ENCODE measurements at regions not wholly inside any gene's neighbourhood (a gene's known extent, or its start where the extent isn't known, plus 50 kb on each side); places are given as distances from the start of the nearest gene placed in this dataset.
"Not testable (repeated sequence)": the region's sequence is repeated elsewhere in the genome, so short reads cannot be mapped to it uniquely, and the experiment has no call there.

DNA sequence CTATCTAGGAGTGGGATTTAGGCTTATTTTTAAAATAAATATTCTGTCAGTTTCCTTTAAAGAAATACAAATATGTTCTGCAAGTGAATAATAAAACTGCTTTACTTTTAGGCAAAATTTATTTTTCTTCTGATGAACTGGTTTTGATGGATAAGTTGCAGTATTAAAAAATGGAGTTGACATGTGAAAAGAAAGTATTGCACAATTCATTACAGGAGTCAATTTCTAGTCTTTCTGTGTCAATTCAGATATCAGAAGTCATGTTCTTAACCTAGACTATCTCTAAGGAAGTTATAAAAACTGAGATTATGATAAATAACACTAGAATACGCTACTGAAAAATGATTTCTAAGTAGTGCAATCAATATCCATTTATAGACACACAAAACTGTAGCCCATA is 270.2 kb upstream of the TMPRSS15 start:
- Mint-ChIP-seq H3K4me3 (no peak overlapping the region), H3K27ac (no peak overlapping the region), H3K9me3 (peaks cover 19% of the 10 kb centered on the region), H3K36me3 (ENCODE audit: low read depth) (no peaks in the 10 kb centered on the region), H3K27me3 (no peaks in the 10 kb centered on the region), H3K4me1 (no peaks in the 10 kb centered on the region)
- DNase-seq = no peak
- ChIA-PET POLR2A (no interaction called here), CTCF (no interaction called here)

DNA sequence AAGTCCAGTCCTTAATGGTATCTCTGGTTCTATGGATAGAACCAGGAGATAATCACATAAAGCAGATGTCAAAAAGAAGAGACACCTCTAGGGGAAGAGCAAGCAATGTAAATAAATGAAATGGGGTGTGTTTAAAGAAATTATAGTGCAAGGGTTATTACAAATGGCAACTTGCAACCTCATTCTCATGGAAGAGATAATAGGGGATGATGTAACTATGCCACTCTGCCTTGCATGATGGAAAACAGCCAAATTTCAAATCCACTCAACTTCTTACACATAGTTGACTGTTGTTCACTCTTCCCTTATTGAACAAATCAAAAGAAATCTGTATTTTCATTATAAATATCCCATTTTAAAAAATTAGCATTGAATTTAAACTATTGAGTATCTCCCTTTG is 274.0 kb upstream of the TMPRSS15 start:
- Mint-ChIP-seq H3K36me3 (ENCODE audit: low read depth) (no peaks in the 10 kb centered on the region), H3K4me1 (no peaks in the 10 kb centered on the region), H3K4me3 (no peak overlapping the region), H3K27me3 (no peaks in the 10 kb centered on the region), H3K27ac (no peak overlapping the region), H3K9me3 (peaks cover 6% of the 10 kb centered on the region)
- no peak for DNase-seq
- ChIA-PET POLR2A (no interaction called here), CTCF (no interaction called here)

DNA sequence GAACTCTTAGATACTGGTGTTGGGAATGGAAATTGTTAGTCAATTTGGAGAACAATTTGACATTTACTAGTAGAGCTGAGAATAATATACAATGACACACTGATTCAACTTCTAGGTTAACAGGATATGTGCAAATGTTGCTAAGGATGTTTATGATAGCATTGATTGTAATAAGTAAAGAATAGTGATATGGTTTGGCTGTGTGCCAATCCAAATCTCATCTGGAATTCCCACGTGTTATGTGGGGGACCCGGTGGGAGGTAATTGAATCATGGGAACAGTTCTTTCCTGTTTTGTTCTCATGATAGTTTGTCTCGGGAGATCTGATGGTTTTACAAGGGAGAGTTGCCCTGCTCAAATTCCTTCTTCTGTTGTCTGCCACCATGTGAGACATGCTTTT is 302.4 kb upstream of the TMPRSS15 start:
- Mint-ChIP-seq H3K4me3 (no peak overlapping the region), H3K27ac (no peak overlapping the region), H3K36me3 (ENCODE audit: low read depth) (no peaks in the 10 kb centered on the region), H3K9me3 (peaks cover 6% of the 10 kb centered on the region), H3K27me3 (no peaks in the 10 kb centered on the region), H3K4me1 (no peaks in the 10 kb centered on the region)
- DNase-seq = no peak
- CTCF ChIA-PET = no interaction called here
- POLR2A ChIA-PET = no interaction called here

DNA sequence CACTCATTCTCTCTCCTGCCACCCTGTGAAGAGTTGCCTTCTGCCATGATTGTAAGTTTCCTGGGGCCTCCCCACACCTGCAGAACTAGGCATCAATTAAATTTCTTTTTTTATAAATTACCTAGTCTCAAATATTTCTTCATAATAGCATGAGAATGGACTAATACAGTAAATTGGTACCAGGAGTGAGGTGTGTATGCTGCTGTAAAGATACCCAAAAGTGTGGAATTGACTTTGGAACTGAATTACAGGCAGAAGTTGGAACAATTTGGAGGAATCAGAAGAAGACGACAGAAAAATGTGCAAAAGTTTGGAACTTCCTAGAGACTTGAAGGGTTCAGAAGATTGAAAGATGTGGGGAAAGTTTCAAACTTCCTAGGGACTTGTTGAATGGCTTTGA is 308.1 kb upstream of the TMPRSS15 start:
- ChIA-PET POLR2A (no interaction called here), CTCF (no interaction called here)
- Mint-ChIP-seq H3K27ac (no peak overlapping the region), H3K4me3 (no peak overlapping the region), H3K4me1 (no peaks in the 10 kb centered on the region), H3K36me3 (ENCODE audit: low read depth) (no peaks in the 10 kb centered on the region), H3K27me3 (no peaks in the 10 kb centered on the region), H3K9me3 (peaks cover 12% of the 10 kb centered on the region)
- no peak for DNase-seq

DNA sequence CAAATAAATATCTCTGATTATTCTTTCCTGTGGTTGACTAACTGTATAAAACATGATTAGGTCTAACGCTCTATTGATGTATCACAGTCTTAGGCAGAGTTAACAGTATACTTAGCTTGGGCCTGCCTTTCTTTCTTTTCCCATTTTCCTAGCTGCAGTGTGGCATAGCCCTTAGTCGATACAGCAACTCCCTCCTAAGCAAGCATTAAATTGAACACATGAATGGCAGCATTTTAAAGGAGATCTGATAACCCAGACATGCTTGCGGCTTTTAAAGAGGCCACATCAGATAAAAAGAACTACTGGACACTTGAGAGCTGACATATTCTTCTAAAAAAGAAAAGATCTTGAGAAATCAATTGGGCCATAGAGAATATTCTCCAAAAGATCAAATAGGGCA is 312.0 kb upstream of the TMPRSS15 start:
- H3K27me3 Mint-ChIP-seq = no peaks in the 10 kb centered on the region
- H3K4me3 Mint-ChIP-seq = no peak overlapping the region
- H3K4me1 Mint-ChIP-seq = no peaks in the 10 kb centered on the region
- ChIA-PET CTCF (no interaction called here), POLR2A (no interaction called here)
- H3K9me3 Mint-ChIP-seq = peaks cover 8% of the 10 kb centered on the region
- DNase-seq = no peak
- no peaks in the 10 kb centered on the region for H3K36me3 Mint-ChIP-seq (ENCODE audit: low read depth)
- no peak overlapping the region for H3K27ac Mint-ChIP-seq

DNA sequence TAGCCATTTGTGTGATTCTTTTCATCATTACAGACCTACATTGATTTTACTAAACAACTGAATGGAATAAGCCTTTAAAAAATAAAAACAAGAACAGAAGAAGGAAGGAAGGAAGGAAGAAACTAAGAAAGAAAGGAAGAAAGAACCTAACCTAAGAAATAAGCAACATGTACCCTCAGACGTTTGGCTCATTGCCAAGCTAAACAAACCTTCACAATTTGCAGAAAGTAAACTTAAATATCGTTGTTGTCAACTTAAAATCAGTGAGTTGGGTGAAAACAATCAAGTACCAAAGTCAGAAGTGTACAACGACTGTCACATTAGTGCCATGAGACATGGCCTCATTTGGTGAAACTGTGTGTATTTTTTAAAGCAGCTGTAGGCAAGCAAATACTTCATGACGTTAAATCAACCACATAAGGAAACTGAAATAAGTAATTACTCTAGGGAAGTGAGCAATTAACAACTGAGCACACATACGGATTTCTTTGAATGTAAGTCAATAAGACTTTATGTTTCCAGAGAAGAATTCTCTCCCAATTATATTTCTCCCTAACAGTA is 313.1 kb upstream of the TMPRSS15 start:
- peaks cover 8% of the 10 kb centered on the region for H3K9me3 Mint-ChIP-seq
- H3K4me3 Mint-ChIP-seq = no peak overlapping the region
- no peak for DNase-seq
- ChIA-PET POLR2A (no interaction called here), CTCF (no interaction called here)
- H3K4me1 Mint-ChIP-seq = no peaks in the 10 kb centered on the region
- no peak overlapping the region for H3K27ac Mint-ChIP-seq
- H3K27me3 Mint-ChIP-seq = no peaks in the 10 kb centered on the region
- no peaks in the 10 kb centered on the region for H3K36me3 Mint-ChIP-seq (ENCODE audit: low read depth)

DNA sequence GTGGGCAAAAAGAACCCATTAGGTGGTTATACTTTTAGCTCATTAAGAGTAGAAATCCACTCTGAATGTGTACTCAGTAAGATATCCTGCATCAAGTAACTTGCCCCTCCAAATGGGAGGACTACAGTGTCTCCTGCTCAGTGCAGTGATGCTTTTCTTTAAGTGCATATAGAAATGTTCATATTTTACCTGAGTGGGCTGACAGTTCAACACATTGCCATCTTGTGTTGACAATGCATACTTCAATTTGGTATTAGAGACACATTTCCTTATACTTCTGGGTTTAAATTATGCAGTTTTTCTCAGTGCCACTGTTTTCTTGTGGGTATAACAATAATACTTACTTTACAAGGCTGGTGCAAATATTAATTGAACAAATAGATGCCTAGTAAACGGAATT is 318.6 kb upstream of the TMPRSS15 start:
- CTCF ChIA-PET = no interaction called here
- H3K27me3 Mint-ChIP-seq = no peaks in the 10 kb centered on the region
- no peak overlapping the region for H3K27ac Mint-ChIP-seq
- H3K4me3 Mint-ChIP-seq = no peak overlapping the region
- peaks cover 8% of the 10 kb centered on the region for H3K9me3 Mint-ChIP-seq
- H3K36me3 Mint-ChIP-seq (ENCODE audit: low read depth) = no peaks in the 10 kb centered on the region
- POLR2A ChIA-PET = no interaction called here
- DNase-seq = no peak
- no peaks in the 10 kb centered on the region for H3K4me1 Mint-ChIP-seq

DNA sequence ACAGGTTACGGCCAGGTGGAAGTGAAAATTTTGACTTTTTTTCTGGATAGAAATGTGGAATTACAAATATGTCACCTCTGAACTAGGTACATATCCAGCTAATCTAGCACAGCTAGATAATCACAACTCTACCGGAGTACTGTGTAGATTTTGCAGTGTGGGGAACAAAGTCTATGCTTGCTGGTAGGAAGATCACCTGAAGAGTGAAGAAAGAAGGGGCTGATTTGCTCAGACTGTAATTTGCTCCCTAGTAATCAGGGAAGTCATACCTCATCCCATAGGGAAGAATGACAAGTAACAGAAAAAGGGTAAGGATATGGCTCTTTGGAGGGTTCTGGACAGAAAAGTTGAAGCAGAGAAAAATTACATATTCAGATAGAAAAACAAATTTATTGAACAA is 319.6 kb upstream of the TMPRSS15 start:
- H3K9me3 Mint-ChIP-seq = peaks cover 8% of the 10 kb centered on the region
- CTCF ChIA-PET = no interaction called here

DNA sequence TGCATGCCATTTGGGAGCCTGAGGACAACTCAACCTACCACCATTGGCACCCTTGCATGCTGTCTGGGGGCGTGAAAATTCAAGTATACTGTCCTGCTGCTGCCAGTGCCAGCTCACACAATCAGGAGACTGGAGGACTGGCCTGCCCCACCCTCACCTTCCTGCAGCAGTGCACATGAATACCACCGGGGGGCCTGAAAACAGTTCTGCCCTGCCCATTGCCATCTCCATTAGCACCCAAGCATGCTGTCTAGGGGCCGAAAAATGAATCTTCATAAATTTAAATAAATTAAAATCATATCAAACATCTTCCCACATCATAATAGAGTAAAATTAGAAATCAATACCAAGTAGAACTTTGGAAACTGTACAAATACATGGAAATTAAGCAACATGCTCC is 322.1 kb upstream of the TMPRSS15 start:
- DNase-seq = no peak
- H3K27ac Mint-ChIP-seq = no peak overlapping the region
- ChIA-PET CTCF (no interaction called here), POLR2A (no interaction called here)
- no peaks in the 10 kb centered on the region for H3K27me3 Mint-ChIP-seq
- H3K36me3 Mint-ChIP-seq (ENCODE audit: low read depth) = no peaks in the 10 kb centered on the region
- H3K4me3 Mint-ChIP-seq = no peak overlapping the region
- H3K4me1 Mint-ChIP-seq = no peaks in the 10 kb centered on the region
- H3K9me3 Mint-ChIP-seq = peaks cover 6% of the 10 kb centered on the region

More for the DNA sequence above, 319.6 kb upstream of the TMPRSS15 start:
- no peaks in the 10 kb centered on the region for H3K27me3 Mint-ChIP-seq
- no peak for DNase-seq
- no peaks in the 10 kb centered on the region for H3K36me3 Mint-ChIP-seq (ENCODE audit: low read depth)
- POLR2A ChIA-PET = no interaction called here
- no peak overlapping the region for H3K4me3 Mint-ChIP-seq
- no peaks in the 10 kb centered on the region for H3K4me1 Mint-ChIP-seq
- no peak overlapping the region for H3K27ac Mint-ChIP-seq

DNA sequence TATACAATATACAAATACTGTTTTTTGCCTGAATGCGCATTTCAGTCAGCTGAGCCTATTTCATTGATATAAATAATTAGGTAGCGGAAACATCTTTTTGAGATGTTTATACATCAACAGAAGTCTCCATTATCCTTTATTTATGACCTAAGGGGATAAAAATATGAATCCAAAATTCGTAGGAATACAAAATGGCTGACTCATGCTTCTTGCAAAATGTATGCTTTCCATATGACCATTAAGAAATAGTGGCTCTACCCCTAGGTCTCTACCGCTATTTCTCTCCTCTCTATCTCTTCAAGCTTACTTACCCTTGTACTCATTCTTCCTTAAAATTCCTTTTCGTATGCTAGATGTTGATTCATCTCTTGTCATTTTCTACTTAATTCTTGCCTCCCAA is 338.4 kb upstream of the TMPRSS15 start:
- H3K4me1 Mint-ChIP-seq = no peaks in the 10 kb centered on the region
- POLR2A ChIA-PET = no interaction called here
- H3K9me3 Mint-ChIP-seq = peaks cover 12% of the 10 kb centered on the region
- H3K36me3 Mint-ChIP-seq (ENCODE audit: low read depth) = no peaks in the 10 kb centered on the region
- H3K27ac Mint-ChIP-seq = no peak overlapping the region
- H3K27me3 Mint-ChIP-seq = no peaks in the 10 kb centered on the region
- no peak for DNase-seq
- CTCF ChIA-PET = no interaction called here
- no peak overlapping the region for H3K4me3 Mint-ChIP-seq

DNA sequence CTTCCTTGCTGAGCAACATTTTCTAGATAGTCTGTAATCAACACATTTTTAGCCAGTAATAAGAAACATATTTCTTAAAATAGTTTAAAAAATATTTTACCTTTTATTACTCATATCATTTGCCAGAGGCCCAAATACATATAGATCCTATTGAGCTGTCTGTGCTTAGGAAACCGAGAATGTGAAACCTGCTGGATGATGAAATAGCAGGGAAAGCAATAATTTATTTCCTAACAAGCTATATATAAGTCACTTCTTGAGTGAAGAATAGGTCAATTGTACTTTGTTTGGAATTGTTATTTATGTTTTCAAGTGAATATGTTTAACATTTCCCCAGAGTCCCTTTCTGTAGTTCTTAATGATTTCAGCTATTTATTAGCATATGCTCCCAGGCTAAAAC is 339.9 kb upstream of the TMPRSS15 start:
- Mint-ChIP-seq H3K27me3 (no peaks in the 10 kb centered on the region), H3K36me3 (ENCODE audit: low read depth) (no peaks in the 10 kb centered on the region), H3K4me1 (no peaks in the 10 kb centered on the region), H3K4me3 (no peak overlapping the region), H3K9me3 (peaks cover 5% of the 10 kb centered on the region), H3K27ac (no peak overlapping the region)
- POLR2A ChIA-PET = no interaction called here
- DNase-seq = no peak
- CTCF ChIA-PET = no interaction called here

DNA sequence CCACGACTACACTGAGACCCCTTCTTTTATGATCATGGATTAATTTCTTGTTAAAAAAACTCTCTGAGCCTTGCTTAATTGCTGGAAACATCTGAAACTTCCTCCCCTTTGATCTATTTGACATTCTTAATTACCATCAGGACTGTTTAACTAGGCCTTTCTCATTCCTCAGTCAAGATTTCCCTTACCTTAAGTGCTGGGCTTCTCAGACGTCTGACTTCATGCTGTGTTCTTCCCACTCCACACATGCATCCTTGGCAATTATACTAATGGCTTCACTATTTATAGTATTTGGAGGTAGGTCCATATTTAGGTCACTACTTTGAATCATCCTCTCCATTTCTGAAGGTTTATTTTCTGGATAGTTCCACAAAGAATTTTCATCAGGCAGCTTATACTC is 341.3 kb upstream of the TMPRSS15 start:
- H3K4me1 Mint-ChIP-seq = no peaks in the 10 kb centered on the region
- DNase-seq = no peak
- POLR2A ChIA-PET = no interaction called here
- H3K27me3 Mint-ChIP-seq = no peaks in the 10 kb centered on the region
- H3K4me3 Mint-ChIP-seq = no peak overlapping the region
- CTCF ChIA-PET = no interaction called here
- peaks cover 4% of the 10 kb centered on the region for H3K9me3 Mint-ChIP-seq
- H3K36me3 Mint-ChIP-seq (ENCODE audit: low read depth) = no peaks in the 10 kb centered on the region
- H3K27ac Mint-ChIP-seq = no peak overlapping the region

DNA sequence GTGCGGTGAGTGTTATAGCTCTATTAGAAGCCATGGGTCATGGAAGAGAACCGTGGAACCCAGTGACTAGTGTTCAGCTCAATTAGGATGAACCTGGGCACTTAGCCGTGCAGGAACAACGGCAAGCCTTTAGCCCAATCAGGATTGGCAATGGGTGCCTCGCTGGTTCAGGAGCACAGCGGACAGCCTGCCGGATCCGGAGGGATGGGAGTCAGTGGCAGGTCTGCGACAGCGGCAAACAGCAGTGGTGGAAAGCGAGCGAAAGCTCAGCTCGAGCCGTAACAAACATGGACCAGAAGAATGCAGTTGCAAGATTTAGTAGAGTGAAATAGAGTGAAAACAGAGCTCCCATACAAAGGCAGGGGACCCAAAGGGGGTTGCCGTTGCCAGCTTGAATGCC is 349.3 kb upstream of the TMPRSS15 start:
- H3K4me3 Mint-ChIP-seq = not testable (repeated sequence)

DNA sequence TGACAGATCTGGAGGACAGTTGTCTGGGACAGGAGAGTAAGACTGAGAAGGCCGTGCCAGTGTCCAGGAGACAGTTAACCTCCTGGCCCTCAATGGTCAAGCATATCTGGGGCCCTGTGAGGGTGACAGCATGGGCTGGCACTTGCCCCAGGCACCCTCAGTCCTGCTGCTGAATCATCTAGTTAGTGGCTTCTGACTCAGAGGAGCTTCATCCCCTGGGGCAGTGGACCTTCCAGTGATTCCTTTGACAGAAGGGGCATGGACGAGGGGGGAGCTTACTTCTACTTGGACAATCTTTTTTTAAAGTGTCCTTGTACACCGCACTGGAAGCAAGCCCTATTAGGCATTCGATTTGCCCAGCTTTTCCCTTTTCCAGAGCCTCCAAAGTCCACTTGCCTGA is 352.7 kb upstream of the TMPRSS15 start:
- H3K27ac Mint-ChIP-seq; DNase-seq; H3K4me3 Mint-ChIP-seq; H3K27me3 Mint-ChIP-seq; H3K4me1 Mint-ChIP-seq; H3K36me3 Mint-ChIP-seq (ENCODE audit: low read depth); CTCF ChIA-PET; POLR2A ChIA-PET: not testable (repeated sequence)
- peaks cover 18% of the 10 kb centered on the region for H3K9me3 Mint-ChIP-seq

More for the DNA sequence above, 349.3 kb upstream of the TMPRSS15 start:
- DNase-seq; CTCF ChIA-PET; H3K27ac Mint-ChIP-seq; H3K27me3 Mint-ChIP-seq; H3K36me3 Mint-ChIP-seq (ENCODE audit: low read depth); POLR2A ChIA-PET; H3K4me1 Mint-ChIP-seq: not testable (repeated sequence)
- H3K9me3 Mint-ChIP-seq = peaks cover 15% of the 10 kb centered on the region

DNA sequence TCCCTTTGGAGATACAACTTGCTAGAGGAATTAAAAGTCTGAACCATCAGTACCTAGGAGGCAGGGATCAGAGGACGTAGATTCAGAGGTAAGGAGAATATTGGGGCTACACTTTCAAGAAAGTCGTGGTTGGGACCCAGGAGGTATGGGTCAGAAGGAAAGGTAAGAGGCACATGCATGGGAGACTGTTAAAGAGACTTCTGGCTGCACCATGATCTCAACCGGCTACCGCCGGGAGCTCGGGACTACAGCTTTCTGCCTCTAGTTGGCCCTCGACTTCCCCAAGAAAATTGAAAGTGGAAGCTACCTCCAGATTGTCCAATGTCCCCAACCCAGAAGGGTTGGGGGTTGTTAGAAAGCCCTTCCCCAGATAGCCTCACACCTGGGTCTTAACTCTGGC is 355.7 kb upstream of the TMPRSS15 start:
- Mint-ChIP-seq H3K27ac (no peak overlapping the region), H3K9me3 (peaks cover 12% of the 10 kb centered on the region), H3K4me3 (no peak overlapping the region), H3K4me1 (no peaks in the 10 kb centered on the region), H3K27me3 (no peaks in the 10 kb centered on the region), H3K36me3 (ENCODE audit: low read depth) (no peaks in the 10 kb centered on the region)
- DNase-seq = no peak
- POLR2A ChIA-PET = no interaction called here
- CTCF ChIA-PET = no interaction called here

Measured in activated CD4-positive, alpha-beta memory T cell treated with anti-CD3 and anti-CD28 coated beads, Interleukin-2, amount 10 ng/mL, durations not matched to agents 7 days and 5 days (primary cell).